ENCODE measurements at regions not wholly inside any gene's neighbourhood (a gene's known extent, or its start where the extent isn't known, plus 50 kb on each side); places are given as distances from the start of the nearest gene placed in this dataset.

DNA sequence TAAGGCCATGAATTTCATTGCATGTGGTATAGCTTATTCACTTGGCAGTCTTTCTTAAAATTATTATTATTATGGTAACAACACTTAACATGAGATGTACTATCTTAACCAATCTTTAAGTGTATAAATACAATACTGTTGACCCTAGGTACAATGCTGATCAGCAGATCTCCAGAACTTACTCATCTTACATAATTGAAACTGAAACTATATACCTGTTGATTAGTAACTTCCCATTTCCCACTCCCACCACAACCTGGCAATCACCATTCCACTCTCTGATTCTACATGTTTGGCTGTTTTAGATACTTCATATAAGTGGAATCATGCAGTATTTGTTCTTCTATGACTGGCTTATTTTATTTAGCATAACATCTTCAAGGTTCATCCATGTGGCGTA lies 150.2 kb upstream of the POU2AF2 start:
- no peak overlapping the region for H2AFZ ChIP-seq (ENCODE audit: low read depth, low read length, severe bottlenecking)
- TF ChIP-seq, protein P1, sequence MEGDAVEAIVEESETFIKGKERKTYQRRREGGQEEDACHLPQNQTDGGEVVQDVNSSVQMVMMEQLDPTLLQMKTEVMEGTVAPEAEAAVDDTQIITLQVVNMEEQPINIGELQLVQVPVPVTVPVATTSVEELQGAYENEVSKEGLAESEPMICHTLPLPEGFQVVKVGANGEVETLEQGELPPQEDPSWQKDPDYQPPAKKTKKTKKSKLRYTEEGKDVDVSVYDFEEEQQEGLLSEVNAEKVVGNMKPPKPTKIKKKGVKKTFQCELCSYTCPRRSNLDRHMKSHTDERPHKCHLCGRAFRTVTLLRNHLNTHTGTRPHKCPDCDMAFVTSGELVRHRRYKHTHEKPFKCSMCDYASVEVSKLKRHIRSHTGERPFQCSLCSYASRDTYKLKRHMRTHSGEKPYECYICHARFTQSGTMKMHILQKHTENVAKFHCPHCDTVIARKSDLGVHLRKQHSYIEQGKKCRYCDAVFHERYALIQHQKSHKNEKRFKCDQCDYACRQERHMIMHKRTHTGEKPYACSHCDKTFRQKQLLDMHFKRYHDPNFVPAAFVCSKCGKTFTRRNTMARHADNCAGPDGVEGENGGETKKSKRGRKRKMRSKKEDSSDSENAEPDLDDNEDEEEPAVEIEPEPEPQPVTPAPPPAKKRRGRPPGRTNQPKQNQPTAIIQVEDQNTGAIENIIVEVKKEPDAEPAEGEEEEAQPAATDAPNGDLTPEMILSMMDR (IDR thresholded peaks at IDR 0.05; ENCODE audit: insufficient read depth, low read length, poor library complexity, severe bottlenecking) = no peak
- no peak for TF ChIP-seq EZH2phosphoT487 (conservative IDR thresholded peaks at IDR 0.05; ENCODE audit: low read length)
- H3K79me2 ChIP-seq (ENCODE audit: insufficient read depth, low read length) = no peaks in the 10 kb centered on the region
- no peaks in the 10 kb centered on the region for H3F3A ChIP-seq (ENCODE audit: insufficient read depth)
- no peak overlapping the region for H3K4me2 ChIP-seq (ENCODE audit: low read depth, low read length, poor library complexity, severe bottlenecking)
- H3K9ac ChIP-seq (ENCODE audit: low read length) = no peak overlapping the region
- H3K36me3 ChIP-seq (ENCODE audit: low read length) = no peaks in the 10 kb centered on the region
- H3K4me3 ChIP-seq (ENCODE audit: insufficient read depth, low read length, poor library complexity, severe bottlenecking) = no peak overlapping the region
- no peaks in the 10 kb centered on the region for H3K27me3 ChIP-seq (ENCODE audit: low read length)
- H4K20me1 ChIP-seq (ENCODE audit: low read depth, low read length) = no peaks in the 10 kb centered on the region
- no peaks in the 10 kb centered on the region for H3K9me3 ChIP-seq (ENCODE audit: insufficient read depth, low read length)
- no peak overlapping the region for H3K27ac ChIP-seq (ENCODE audit: low read depth, low read length)
- H3K9me2 ChIP-seq (replicated peaks; ENCODE audit: insufficient read depth, low read length) = no peaks in the 10 kb centered on the region

DNA sequence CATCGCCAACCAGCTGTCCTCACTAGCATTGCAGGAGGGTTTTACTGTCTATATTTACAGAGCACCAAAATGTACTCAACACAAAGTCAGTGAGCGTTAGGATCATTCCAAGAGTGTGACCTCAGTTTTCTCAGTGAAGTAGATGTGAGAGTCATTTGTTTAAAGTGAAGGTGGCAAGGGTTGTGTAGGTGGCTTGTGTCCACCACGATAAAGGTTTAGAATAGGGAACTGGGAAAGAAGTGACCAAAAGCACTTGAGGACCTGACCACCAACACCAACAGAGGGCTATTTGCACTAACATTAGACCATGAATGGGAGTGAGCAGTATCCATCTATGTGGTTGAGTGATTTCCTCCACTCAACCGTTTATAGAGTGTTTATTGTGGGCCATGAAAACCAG lies 152.5 kb upstream of the POU2AF2 start:
- H3F3A ChIP-seq (ENCODE audit: insufficient read depth) = no peaks in the 10 kb centered on the region
- H3K79me2 ChIP-seq (ENCODE audit: insufficient read depth, low read length) = no peaks in the 10 kb centered on the region
- no peaks in the 10 kb centered on the region for H3K9me2 ChIP-seq (replicated peaks; ENCODE audit: insufficient read depth, low read length)
- no peaks in the 10 kb centered on the region for H3K9me3 ChIP-seq (ENCODE audit: insufficient read depth, low read length)
- TF ChIP-seq, protein P1 (IDR thresholded peaks at IDR 0.05; ENCODE audit: insufficient read depth, low read length, poor library complexity, severe bottlenecking) = no peak
- TF ChIP-seq EZH2phosphoT487 (conservative IDR thresholded peaks at IDR 0.05; ENCODE audit: low read length) = no peak
- no peaks in the 10 kb centered on the region for H4K20me1 ChIP-seq (ENCODE audit: low read depth, low read length)
- no peak overlapping the region for H3K27ac ChIP-seq (ENCODE audit: low read depth, low read length)
- no peak overlapping the region for H3K4me2 ChIP-seq (ENCODE audit: low read depth, low read length, poor library complexity, severe bottlenecking)
- no peaks in the 10 kb centered on the region for H3K27me3 ChIP-seq (ENCODE audit: low read length)
- no peak overlapping the region for H3K9ac ChIP-seq (ENCODE audit: low read length)
- H3K4me3 ChIP-seq (ENCODE audit: insufficient read depth, low read length, poor library complexity, severe bottlenecking) = no peak overlapping the region
- no peaks in the 10 kb centered on the region for H3K36me3 ChIP-seq (ENCODE audit: low read length)
- no peak overlapping the region for H2AFZ ChIP-seq (ENCODE audit: low read depth, low read length, severe bottlenecking)

DNA sequence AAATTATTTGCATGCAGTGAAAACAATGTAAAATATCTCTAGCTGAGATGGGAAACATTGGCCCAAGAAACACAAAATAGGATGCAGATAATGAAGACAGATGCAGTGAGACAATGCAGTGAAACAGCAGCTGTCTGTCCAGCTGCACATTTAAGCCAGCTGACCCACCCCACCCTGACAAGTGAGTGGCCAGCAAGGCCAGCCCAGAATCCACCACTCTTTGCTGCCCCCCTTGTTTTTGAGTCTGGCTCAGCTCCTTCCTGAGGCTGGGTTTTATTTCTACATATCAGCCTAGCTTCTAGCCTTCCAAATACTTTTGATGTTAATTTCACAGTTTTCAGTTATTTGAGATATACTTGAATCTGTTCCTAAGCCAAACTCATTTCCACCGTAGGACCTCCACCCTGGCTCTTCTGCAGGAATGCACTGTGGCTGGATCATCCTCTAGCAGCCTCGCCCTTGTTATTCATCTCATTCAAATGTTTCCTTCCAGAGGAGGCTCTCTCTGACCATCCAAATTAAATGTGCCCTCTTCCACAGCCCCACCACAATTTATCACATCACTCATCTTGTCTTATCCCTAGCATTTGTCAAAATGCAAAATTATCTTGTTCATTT lies 154.1 kb upstream of the POU2AF2 start:
- H3F3A ChIP-seq (ENCODE audit: insufficient read depth) = no peaks in the 10 kb centered on the region
- no peak overlapping the region for H2AFZ ChIP-seq (ENCODE audit: low read depth, low read length, severe bottlenecking)
- no peak overlapping the region for H3K9ac ChIP-seq (ENCODE audit: low read length)
- H3K4me3 ChIP-seq (ENCODE audit: insufficient read depth, low read length, poor library complexity, severe bottlenecking) = no peak overlapping the region
- H3K9me2 ChIP-seq (replicated peaks; ENCODE audit: insufficient read depth, low read length) = no peaks in the 10 kb centered on the region
- H3K36me3 ChIP-seq (ENCODE audit: low read length) = no peaks in the 10 kb centered on the region
- H4K20me1 ChIP-seq (ENCODE audit: low read depth, low read length) = no peaks in the 10 kb centered on the region
- H3K9me3 ChIP-seq (ENCODE audit: insufficient read depth, low read length) = no peaks in the 10 kb centered on the region
- no peak overlapping the region for H3K4me2 ChIP-seq (ENCODE audit: low read depth, low read length, poor library complexity, severe bottlenecking)
- H3K27ac ChIP-seq (ENCODE audit: low read depth, low read length) = no peak overlapping the region
- no peaks in the 10 kb centered on the region for H3K79me2 ChIP-seq (ENCODE audit: insufficient read depth, low read length)
- H3K27me3 ChIP-seq (ENCODE audit: low read length) = no peaks in the 10 kb centered on the region
- TF ChIP-seq EZH2phosphoT487 (conservative IDR thresholded peaks at IDR 0.05; ENCODE audit: low read length) = no peak
- TF ChIP-seq, protein P1 (IDR thresholded peaks at IDR 0.05; ENCODE audit: insufficient read depth, low read length, poor library complexity, severe bottlenecking) = no peak
